GM18499 (cell line): ENCODE measurements at regions not wholly inside any gene's neighbourhood (a gene's known extent, or its start where the extent isn't known, plus 50 kb on each side); places are given as distances from the start of the nearest gene placed in this dataset.
"Not testable (repeated sequence)": the region's sequence is repeated elsewhere in the genome, so short reads cannot be mapped to it uniquely, and the experiment has no call there.

ENCODE experiments used
- ATAC-seq: cut with Tn5 transposase; IDR thresholded peaks from one replicate; pipeline ENCODE4 v1.9.1; 2021; ENCODE audit warnings: moderate number of reproducible peaks; ENCODE audit not compliant: insufficient read depth, unreplicated experiment

GRCh38 chr21:28336314-28336713 is 656.4 kb downstream of the LTN1 start:
- ATAC-seq: no peak

DNA sequence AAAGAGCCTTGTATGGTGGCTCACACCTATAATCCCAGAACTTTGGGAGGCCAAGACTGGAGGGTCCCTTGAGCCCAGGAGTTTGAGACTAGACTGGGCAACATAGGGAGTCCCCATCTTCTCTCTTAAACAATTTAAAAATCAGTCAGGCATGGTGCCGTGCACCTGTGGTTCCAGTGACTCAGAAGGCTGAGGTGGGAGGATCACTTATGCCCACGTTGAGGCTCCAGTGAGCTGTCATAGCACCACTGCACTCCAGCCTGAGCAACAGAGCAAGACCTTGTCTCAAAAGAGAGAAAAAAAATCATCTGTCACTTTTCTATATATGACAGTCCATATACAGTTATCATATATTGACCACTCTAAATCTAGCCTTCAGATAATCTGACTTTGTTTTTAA is 658.3 kb downstream of the LTN1 start:
- no peak for ATAC-seq

DNA sequence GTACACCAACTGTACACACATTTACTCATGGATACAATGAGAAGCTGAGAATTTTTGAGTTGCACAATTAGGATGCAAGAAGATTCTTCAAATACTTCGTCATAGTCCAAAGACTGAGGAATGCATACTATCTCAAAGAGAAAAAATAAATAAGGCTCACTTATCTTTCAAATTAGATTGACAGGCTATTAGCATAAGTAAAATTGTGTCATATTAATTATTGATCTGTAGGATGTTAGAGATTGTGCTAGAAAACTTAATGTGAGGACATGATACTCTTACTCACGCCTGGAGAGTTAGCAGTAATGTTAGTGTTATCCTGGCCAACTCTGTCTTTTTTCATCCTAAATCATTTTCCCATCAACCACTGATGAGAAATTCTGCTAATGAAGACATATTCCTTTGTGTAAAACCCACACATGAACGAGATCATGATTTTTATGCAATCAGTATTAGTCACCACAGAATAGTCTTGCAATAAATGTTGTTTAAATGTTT is 659.0 kb downstream of the LTN1 start:
- no peak for ATAC-seq

GRCh38 chr21:28332796-28333195 is 659.9 kb downstream of the LTN1 start:
- ATAC-seq: no peak

DNA sequence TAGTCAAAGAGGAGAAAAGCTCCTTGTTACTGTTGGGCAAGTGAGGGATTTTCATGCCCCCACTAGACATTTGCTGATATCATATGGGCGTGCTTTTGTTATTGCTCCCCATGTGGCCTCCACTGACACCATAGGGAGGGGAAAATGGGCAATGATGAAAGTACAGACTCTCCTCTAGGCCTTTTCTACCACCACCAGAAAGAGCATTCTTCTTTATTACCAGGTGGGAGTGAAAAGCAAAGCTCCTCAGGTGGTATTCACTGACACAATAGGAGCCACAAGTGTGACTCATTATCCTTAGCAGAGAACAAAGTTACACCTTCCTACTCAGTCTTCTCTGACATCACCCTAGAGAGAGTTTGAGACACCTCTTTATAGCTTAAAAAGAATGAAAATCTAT is 667.1 kb downstream of the LTN1 start:
- no peak for ATAC-seq

GRCh38 chr21:28324690-28325089 is 668.0 kb downstream of the LTN1 start:
- ATAC-seq: no peak

DNA sequence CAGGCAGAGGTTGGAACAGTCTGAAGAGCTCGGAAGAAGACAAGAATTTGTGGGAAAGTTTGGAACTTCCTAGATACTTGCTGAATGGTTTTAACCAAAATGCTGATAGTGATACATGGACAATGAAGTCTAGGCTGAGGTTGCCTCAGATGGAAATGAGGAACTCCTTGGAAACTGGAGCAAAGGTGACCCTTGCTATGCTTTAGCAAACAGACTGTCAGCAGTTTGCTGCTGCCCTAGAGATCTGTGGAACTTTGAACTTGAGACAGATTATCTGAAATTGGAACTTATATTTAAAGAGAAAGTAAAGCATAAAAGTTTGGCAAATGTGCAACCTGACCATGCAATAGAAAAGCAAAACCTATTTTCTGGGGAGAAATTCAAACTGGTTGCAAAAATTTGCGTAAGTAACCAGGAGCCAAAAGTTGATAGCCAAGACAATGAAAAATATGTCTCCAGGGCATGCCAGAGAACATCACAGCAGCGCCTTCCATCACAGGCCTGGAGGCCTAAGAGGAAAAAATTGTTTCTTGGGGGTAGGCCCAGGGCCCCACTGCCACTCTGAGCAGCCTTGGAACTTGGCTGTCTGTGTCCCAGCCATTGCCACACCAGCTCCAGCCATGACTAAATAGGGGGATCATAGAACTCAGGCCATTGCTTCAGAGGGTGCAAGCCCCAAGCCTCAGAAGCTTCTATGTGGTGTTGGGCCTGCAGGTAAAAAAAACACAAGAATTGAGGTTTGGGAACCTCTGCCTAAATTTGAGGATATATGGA is 675.3 kb downstream of the LTN1 start:
- no peak for ATAC-seq

DNA sequence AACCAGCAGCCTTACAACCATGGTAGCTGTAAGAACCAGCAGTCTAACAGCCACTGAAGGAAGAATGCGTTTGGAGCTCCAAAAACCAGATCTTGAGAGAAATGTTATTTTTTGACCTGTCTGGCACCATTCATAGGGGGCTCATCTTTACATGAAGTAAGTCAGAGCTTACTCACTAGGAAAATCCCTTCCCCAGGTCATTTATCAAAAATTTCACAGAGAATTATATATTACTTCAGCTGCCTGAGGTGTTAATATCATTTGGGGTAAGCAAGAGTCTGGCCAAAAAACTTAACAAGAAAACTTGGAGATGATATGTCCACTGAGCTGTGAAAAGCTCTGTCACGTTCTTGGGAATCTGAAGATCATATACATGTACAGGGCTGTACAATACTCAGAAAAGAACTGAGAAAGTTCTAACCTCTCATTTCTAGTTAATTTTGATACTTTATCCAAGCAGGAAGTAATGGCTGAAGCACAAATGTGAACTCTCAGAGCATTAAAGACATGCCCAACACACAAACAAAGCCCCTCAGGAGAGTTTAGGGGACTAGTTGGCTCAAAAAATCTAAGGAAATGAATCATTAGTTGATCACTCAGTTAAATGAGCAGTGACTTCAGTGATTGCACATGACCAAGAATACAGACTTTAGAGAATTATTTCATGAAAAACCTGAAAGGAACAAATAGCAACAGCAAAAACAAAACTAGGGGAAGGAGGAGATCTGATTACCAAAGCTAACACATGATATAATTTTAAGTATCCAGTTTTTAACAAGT is 681.1 kb downstream of the LTN1 start:
- no peak for ATAC-seq

DNA sequence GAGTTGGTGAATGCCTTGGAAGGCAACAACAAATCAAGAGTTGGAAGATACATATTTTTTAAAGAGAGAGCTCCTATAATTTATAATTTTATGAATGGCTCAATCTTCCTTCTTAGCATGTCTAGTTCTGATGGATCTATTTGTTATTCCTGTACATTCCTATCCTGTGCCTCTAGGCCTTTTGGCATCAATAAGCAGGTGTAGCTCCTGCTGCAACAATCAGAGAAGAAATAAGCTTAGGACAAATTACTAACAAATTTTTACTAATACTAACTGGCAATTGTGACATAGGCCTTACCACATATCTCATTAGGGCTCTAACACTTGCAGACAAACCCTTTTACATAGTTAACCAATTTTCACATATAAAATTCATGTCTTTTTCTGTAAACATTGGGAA is 682.0 kb downstream of the LTN1 start:
- ATAC-seq: no peak

DNA sequence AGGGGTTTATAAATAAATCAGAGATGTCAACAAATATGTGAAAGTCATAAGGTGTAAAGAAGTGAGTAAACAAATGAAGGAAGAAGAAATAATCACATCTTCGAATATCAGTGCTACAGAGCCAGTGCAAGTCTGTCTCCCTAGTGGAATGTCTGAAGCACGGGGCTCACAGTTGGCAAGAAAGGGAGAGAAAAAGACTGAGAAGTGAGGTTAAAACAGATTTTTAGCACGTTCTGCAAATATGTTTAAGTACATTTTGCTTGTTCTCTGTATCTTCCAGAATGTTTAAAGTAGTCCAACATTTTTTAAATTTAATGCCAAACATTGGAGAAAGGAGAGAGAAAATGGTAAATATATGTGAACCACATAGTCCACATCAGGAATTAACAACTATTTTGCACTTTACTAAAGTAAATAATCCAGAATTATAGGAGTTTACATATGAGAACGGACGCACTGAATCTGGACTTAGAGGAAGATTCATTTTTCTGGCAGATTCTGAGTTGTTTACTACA is 682.4 kb downstream of the LTN1 start:
- ATAC-seq: no peak

DNA sequence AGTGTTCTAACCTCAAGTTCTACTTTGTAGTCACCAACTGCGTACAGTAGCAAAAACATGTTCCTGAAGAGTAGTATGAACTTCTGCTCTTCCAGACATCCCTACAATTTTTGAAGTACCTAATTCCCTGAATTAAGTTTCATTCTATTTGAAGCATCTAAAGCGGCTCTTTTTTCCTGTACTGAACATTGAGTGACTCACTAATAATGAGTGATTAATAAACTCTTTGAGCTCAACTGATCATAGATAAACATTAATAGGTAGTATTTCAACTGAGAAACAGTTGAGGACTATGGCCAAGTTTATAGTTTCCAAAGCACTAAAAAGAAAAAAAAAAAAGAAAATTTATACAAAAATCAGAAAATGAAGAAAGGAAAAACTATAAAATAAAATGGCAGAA is 683.1 kb downstream of the LTN1 start:
- ATAC-seq: no peak

- no peak for ATAC-seq
These were observed 684.2 kb downstream of the LTN1 start for GRCh38 chr21:28308516-28308915.

GRCh38 chr21:28299946-28300345 is 692.7 kb downstream of the LTN1 start:
- ATAC-seq: no peak

DNA sequence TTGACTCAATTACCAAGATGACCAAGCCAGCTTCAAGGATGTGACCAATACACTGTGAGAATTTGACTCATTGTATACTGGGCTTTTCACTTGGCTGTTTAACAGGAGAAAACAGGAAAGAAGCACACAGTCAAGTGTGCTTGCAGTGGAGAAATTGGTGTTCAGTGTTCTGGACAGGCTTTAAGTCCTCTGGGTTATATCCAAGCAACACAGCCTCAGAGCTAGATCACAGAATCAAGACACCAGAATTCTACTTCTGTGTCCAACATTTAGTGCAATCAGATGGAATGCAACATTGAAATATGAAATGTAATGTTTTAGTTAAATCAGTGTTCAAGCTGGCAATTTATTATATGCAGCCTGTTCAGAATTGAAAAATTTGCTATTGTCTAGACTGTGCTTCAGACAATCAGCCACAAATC is 694.4 kb downstream of the LTN1 start:
- no peak for ATAC-seq

- no peak for ATAC-seq
These were observed 698.6 kb downstream of the LTN1 start for GRCh38 chr21:28294051-28294450.

GRCh38 chr21:28283641-28284490 is 708.8 kb downstream of the LTN1 start:
- no peak for ATAC-seq

DNA sequence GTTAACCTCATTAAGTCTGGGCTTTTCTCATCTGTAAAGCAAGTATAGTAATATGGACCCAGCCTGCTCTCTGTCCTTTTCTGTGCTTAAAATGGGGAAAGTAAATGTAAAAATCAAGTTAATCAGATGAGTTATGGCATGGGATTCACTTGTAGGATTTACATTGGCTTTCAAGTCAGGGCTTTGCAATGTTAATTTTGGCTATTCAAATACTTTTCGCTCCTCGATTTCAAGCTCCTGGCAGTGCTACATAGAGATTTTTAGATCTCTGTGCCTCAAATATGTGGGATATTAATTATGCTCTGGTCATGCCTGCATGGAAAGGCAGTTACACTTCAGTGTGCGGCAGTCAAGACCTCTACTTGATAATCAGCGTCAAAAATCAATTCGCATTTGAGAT is 709.8 kb downstream of the LTN1 start:
- ATAC-seq: no peak

- not testable (repeated sequence) for ATAC-seq
These were observed 711.3 kb downstream of the LTN1 start for GRCh38 chr21:28281357-28281756.

- ATAC-seq: no peak
These were observed 712.1 kb downstream of the LTN1 start for GRCh38 chr21:28280611-28281010.

DNA sequence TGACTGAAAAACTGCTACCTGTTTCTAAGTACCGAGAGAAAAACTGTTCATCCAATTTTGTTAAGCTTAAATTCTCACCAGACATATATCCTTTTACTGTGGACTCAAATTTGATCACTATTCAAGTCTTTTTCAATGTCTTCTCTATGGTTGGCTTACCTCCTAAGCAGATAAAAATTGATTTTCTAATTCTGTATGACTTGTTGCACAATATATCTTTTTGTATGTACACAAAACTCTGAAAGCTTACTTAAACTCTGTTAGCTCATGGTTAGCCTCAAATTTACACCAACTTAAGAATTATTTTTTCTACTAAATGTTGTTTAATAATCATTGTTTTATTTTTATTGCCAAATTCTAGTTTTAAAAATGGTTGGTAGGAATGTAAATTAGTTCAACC is 715.4 kb downstream of the LTN1 start:
- ATAC-seq: no peak
